NCI-H748 treated with DMSO at 0.1 percent for 48 hours (cell line): ENCODE measurements at regions not wholly inside any gene's neighbourhood (a gene's known extent, or its start where the extent isn't known, plus 50 kb on each side); places are given as distances from the start of the nearest gene placed in this dataset.

Experiments used
- DNase-seq: peaks from one replicate; lab custom pipeline; 2025; lab: John Stamatoyannopoulos, UW

DNA sequence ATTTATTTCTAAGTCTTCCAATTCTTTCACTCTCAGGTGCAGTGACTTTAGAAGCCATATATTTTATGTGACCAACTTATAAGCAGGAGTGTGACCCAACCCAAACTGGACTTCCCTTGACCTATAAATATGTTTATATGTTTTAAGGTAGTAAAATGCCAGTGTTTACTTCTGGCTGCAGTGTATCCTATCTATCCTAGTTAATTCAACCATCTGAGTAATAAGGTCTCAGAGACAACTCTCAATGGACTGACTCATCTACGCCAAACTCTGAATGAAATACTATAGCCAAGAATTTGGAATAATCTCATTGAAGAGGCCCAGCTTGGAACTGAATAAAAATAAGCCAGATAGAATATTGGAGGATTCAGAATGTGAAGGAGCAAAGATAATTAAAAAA, 544.5 kb upstream of the SORCS1 start:
- DNase-seq = no peak

DNA sequence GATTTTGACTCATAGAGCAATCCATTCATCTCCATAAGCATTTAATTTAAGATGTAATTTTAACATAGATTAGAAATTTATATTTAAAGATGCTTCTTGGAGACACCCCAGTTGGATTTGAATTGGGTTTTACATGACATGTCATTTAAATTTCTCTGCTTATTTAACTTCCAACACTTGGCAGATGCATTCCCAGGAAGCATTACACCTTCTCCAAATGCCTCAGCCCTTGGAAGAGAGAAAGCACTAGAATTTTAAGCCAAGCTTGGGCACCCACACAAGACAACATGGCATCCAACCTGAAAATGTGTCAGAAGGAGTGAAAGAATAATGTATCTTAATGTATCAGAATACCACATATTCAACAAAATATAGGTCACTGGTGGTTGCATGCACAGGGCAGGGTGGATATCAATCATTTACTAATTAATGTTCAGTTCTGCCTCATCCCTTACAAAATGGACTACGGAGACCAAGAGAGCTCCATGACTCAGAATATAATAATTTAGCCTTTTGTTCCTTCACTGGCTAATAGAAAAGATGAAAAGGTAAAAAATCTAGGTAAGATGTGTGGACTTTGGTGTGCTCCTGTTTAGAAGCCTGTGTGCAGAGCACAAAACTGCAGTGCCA, 541.7 kb upstream of the SORCS1 start:
- DNase-seq = no peak

DNA sequence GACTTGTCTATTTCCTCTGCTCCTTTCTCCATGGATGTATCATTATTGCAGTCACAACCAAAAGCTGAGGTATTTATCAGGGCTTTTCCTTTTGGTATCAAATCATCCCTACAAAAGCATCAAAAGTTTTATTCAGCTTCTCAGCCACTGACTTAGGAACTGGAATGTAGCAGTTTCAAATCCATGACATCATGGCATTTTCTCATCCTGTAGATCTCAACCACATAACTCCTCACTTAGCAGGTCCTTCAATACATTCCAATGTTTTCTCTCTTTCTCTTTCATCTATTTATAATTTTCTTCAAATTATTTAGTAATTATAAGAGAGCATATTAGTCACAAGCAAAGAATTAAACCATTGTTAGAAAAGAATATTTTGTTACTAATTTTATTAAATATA, 537.4 kb upstream of the SORCS1 start:
- DNase-seq = no peak

- DNase-seq = no peak
Observed at GRCh38 chr10:107692072-107692471, 527.6 kb upstream of the SORCS1 start.

DNA sequence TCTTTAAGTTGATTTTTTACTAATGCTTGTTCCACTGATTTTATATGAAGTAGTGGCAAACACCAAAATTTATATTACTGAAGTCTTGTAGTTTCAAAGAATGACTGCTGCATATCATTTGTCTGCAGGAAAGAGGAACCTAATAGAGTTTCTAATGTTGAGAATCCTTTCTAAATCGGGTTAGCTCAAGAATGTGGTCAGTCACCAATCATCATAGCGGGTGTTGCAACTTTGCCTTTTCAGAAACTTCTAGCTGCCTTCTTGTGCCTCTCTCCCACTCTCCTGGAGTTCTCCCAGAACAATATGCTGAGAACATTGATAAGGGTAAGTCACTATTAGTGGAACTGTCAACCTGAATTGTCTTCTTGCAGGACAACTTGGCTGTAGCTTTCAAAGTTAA, 524.8 kb upstream of the SORCS1 start:
- no peak for DNase-seq

- no peak for DNase-seq
Observed at GRCh38 chr10:107687701-107688100, 523.2 kb upstream of the SORCS1 start.

- DNase-seq = no peak
Observed at GRCh38 chr10:107686095-107686494, 521.6 kb upstream of the SORCS1 start.

GRCh38 chr10:107671960-107672359, 507.5 kb upstream of the SORCS1 start:
- no peak for DNase-seq

DNA sequence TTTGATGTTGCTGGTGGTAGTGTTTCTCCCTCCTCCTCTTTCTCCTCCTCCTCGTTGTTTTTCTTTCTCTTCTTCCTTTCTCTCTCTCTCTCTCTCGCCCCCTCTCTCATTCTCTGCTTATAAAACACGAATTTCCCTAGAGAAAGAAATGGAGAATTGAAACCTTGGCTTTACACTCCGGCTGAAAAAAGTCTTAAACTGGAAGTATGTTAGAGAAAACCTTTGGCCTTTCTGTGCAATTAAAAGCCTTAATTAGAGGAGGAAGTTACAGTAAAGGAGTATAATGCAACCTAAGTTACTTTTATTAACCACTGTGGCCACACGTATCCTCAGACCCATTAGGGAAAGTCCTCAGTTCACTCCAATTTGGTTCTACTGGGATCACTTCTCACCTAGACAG, 501.7 kb upstream of the SORCS1 start:
- no peak for DNase-seq

DNA sequence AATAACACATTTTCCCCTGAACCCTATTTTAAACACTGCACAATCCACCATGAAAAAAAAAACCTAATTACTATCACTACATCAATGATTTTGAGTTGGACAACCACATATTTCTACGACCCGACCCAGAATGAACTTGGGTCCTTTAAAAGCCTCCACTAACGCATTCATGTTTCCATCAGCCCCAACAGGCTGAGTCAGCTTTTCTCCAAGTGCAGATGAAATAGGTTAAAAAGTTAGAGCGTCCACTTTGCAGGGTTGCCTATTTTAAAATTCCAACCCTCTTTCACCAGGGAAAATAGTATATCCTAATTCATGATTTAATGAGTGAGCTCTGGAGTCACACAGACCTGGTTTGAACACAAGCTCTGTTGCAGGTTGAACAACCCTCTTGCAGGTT, 501.0 kb upstream of the SORCS1 start:
- DNase-seq = no peak

DNA sequence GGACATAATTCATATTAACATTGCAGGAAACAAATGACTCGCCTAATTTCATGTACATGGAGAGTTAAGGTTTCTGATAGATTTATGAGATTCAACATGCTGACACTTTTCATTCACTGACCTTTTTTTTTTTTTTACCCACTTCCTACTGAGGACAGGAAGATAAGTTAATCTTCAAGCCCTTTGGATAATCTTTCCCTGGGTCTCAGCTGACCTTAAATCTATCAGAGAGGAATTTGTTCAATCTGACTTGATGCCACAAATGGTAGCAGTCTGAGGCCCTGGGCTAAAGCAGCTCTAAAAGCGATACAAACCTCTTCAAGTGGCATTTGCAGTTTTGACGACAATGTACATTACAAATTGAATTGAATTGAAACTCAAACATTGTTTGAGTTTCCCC, 493.3 kb upstream of the SORCS1 start:
- no peak for DNase-seq

DNA sequence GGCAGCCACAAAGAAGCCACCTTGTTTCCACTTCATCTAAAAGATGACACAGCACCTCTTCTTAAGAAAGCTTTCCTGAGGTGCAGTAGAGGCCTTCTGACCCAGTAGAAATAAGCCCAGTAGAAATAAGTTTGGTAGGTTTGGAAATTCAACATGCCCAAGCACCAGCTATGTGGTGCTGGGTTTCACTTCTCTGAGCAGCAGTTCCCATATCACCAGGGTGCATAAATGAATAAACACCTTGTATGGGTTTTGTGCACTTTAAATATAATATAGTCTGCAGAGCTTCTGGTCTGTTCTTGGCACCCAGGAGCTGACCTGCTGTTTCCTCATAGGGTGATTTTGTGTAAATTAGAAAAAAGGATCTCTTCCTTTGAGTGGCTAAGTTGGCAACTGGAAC, 492.4 kb upstream of the SORCS1 start:
- DNase-seq = no peak

- DNase-seq = no peak
Observed at GRCh38 chr10:107653832-107654287, 489.4 kb upstream of the SORCS1 start.

DNA sequence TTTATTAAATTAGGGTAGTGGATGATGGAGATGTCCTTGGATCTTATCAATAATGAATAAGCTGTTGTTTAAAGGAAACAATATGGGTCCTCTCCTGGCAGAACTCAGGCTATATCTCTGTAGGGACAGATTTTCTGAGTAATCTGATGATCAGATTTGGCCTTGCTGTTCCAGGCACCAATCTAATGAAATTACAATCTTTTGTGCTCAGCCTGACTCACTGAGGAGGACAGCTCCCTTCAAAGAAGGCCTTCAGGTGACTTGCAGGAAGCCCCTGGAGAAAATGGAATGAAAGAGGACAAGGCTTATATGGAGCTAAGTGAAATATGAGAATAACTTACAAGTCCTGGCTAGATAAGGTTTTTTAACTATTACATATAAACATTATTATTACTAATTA, 486.4 kb upstream of the SORCS1 start:
- DNase-seq = no peak

DNA sequence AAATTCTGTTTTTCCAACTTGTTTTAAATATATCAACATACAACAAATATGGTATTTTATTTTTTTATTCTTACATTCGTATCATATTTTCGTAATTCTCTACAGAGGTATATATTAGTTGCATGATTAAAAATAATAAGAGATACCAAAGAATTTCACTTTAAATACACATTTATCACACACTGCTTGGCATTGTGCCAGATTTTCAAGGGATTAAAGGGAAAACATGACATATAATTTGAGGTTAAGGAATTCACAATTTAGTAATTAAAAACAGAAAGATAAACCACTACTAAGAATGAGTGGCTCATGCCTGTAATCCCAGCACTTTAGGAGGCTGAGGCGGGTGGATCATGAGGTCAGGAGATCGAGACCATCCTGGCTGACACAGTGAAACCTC, 484.7 kb upstream of the SORCS1 start:
- no peak for DNase-seq

DNA sequence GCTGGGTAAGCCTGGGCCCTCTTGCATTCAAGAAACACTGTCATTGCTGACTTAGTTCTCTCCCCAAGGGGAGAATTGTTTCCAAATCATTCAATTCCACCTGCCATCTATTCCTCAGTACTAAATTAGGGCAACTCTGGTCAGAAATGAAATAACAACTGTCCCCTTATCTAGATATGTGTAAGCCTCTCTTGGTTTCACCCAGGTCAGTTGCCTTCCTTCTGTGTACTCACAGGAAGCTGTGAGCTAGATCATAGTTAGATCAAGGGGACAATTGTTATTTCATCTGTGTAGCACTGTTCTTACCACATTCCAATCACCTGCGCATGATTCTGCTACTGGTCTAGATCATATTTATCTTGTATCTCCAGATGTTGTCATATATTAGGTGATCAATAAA, 483.0 kb upstream of the SORCS1 start:
- no peak for DNase-seq

DNA sequence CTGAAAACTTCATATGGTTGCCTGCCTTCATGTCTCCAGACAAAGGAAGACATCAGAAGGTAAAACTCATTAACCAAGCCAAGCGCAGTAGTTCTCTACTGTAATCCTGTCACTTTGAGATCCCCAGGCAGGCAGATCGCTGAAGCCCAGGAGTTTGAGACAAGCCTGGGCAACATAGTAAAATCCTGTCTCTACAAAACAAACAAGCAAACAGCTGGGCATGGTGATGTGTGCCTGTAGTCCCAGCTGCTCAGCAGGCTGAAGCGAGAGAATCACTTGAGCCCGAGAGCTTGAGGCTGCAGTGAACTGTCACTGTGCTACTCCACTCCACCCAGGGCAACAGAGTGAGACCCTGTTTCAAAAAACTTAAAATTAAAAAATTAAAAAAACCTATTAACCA, 467.4 kb upstream of the SORCS1 start:
- no peak for DNase-seq

GRCh38 chr10:107626862-107627261, 462.4 kb upstream of the SORCS1 start:
- no peak for DNase-seq

DNA sequence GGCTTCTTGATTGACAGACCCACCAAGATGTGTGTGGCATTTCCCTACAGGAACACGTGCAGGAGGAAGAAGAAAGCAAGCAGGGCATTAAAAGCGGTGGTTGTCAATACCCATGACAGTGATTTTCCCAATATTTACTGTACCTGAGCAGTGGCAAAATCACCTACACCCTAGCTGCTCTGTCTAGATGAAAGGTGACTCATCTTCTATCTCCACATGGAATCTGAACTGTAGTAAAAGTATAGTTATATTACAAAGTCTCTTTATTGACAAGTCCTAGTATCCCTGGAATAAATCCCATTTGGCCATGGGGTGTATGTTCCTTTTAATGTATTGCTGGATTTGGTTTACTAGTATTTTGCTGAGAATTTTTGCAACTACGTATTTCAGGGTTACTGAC, 458.8 kb upstream of the SORCS1 start:
- DNase-seq = no peak

GRCh38 chr10:107619139-107619538, 454.6 kb upstream of the SORCS1 start:
- no peak for DNase-seq

DNA sequence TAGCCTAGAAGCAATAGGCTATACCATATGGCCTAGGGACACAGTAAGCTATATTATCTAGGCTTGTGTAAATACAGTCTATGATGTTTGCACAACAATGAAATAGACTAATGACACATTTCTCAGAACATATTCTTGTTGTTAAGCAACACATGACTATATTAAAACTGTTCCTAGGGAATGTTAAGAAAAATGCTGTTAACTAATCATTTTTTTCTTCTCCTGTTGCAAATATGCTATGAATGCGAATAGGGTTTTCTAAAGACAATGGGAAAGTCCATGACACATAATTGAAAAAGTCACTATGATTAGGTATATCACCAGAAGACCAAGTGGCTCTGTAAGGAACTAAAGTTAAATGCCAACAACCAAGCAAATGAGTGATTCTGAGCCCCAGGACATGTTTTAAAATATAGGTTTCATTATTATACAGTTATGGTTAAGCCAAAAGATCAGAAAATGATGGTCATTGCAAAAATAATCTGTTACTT, 454.0 kb upstream of the SORCS1 start:
- DNase-seq = no peak

GRCh38 chr10:107616463-107617410, 452.2 kb upstream of the SORCS1 start:
- DNase-seq = no peak

DNA sequence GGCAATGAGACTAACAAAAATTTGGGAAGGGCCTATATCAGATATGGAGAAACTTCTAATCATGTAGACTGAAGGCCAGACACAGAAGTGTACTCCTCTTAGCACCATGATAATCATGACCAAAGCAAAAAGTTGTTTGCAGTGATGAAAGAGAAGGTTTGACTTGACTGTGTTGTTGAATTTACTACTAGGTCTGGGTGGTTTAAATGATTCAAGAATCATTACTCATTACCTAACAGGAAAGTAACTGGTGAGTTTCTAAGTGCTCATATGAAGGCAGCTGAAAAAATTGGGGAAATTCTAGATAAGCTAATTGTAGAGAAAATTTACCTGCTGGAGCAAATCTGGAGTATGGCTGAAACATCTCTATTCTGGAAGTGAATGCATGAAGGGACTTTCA, 451.5 kb upstream of the SORCS1 start:
- no peak for DNase-seq
